GM23248 (cell line): ENCODE measurements at regions not wholly inside any gene's neighbourhood (a gene's known extent, or its start where the extent isn't known, plus 50 kb on each side); places are given as distances from the start of the nearest gene placed in this dataset.

Experiments used
- DNase-seq: peaks from one replicate; pipeline ENCODE4 v3.0.0-alpha.2; 2015
- H2AFZ ChIP-seq: fragments of 200-600 bp; sonication (generic); 2 replicates; pipeline ENCODE4 v1.6.1; 2016; ENCODE audit warnings: antibody characterized with exemption
- H3F3A ChIP-seq: fragments of 200-600 bp; sonication (generic); 2 replicates; pipeline ENCODE4 v1.6.1; 2016; ENCODE audit warnings: mild to moderate bottlenecking, antibody characterized with exemption, mixed run types; ENCODE audit not compliant: insufficient read depth
- H3K27ac ChIP-seq: fragments of 200-600 bp; sonication (generic); 2 replicates; pipeline ENCODE4 v1.5.1; 2016; ENCODE audit warnings: mild to moderate bottlenecking
- H3K27me3 ChIP-seq: fragments of 200-600 bp; sonication (generic); replicated peaks from 2 replicates; pipeline ENCODE4 v1.6.1; 2016; ENCODE audit warnings: mild to moderate bottlenecking; ENCODE audit not compliant: insufficient read depth
- H3K36me3 ChIP-seq: fragments of 200-600 bp; sonication (generic); 2 replicates; pipeline ENCODE4 v1.6.1; 2016; ENCODE audit warnings: low read depth, mild to moderate bottlenecking
- H3K4me1 ChIP-seq: fragments of 200-600 bp; sonication (generic); 2 replicates; pipeline ENCODE4 v1.6.1; 2016; ENCODE audit warnings: mild to moderate bottlenecking; ENCODE audit not compliant: insufficient read depth
- H3K4me2 ChIP-seq: fragments of 200-600 bp; sonication (generic); one replicate; pipeline ENCODE4 v1.6.1; 2016; ENCODE audit warnings: mild to moderate bottlenecking; ENCODE audit not compliant: unreplicated experiment
- H3K4me3 ChIP-seq: fragments of 200-600 bp; sonication (generic); 2 replicates; pipeline ENCODE4 v1.5.1; 2016; ENCODE audit warnings: mild to moderate bottlenecking
- H3K79me2 ChIP-seq: fragments of 200-600 bp; sonication (generic); 2 replicates; pipeline ENCODE4 v1.6.1; 2016; ENCODE audit warnings: mild to moderate bottlenecking; ENCODE audit not compliant: insufficient read depth
- H3K9ac ChIP-seq: fragments of 200-600 bp; sonication (generic); 2 replicates; pipeline ENCODE4 v1.6.1; 2016; ENCODE audit warnings: mild to moderate bottlenecking
- H3K9me2 ChIP-seq: fragments of 200-600 bp; sonication (generic); 2 replicates; pipeline ENCODE4 v1.6.1; 2016; ENCODE audit warnings: mixed run types, mild to moderate bottlenecking, moderate library complexity; ENCODE audit not compliant: insufficient read depth
- H3K9me3 ChIP-seq: fragments of 200-600 bp; sonication (generic); one replicate; pipeline ENCODE4 v1.6.1; 2017; ENCODE audit warnings: low read depth
- H4K20me1 ChIP-seq: fragments of 200-600 bp; sonication (generic); 2 replicates; pipeline ENCODE4 v1.6.0; 2016; ENCODE audit not compliant: insufficient read depth
- EZH2 ChIP-seq: fragments of 200-600 bp; sonication (generic); IDR thresholded peaks from 2 replicates; pipeline ENCODE4 v1.6.1; 2018; ENCODE audit warnings: antibody characterized with exemption, mild to moderate bottlenecking; ENCODE audit not compliant: insufficient read depth, poor library complexity, severe bottlenecking
- EZH2phosphoT487 ChIP-seq: fragments of 200-600 bp; sonication (generic); IDR thresholded peaks from 2 replicates; pipeline ENCODE4 v1.6.1; 2018; ENCODE audit warnings: antibody characterized with exemption, moderate library complexity, mild to moderate bottlenecking, low read depth; ENCODE audit not compliant: insufficient read depth
- WGBS, 2 experiments: methylation state at CpG; one replicate each; pipeline ENCODE4 v1.1.6; 2015 to 2017; ENCODE audit warnings: low lambda C conversion rate in 2 of 2, low coverage in 1 of 2; ENCODE audit errors: missing lambda C conversion rate in 2 of 2; 5-methylcytosine and 5-hydroxymethylcytosine counted together
- in situ Hi-C: fragments of 300-500 bp; cut with MboI; formaldehyde crosslinking; loops from 2 replicates; pipeline ENCODE4 v1.15.0; 2020

DNA sequence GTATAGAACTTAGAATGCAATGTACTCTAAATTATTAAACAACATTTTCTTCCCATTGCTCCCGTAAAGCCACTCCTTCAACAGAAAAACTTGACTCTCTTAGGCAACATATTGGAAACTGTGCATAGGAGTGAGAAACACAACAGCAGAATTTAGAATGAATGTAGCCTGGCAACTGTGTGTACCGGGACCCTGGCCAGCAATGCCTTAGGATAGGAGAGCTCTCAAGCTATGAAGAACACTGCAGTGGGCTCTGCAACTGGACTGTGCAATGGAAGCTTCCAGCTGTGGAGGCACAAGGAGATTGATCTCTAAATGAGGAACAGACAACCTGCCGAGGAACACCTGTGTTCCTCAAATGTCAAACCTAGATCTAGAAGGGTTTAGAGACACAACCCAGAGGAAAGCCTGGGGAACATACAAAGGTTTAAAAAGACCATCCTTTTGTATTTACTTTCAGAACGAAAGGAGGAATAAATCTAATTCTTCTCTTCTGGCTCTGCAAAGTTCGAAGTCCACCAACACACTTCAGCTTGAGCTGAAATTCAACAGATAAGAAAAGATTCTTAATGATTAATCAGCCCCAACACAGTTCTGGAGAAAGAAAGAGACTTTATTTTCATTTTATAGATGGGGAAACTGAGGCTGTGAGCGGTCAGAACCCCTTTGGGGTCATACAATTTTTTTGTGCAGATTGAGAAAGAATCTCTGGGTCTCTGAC lies 51.5 kb upstream of the ARL15 start:
- H3K36me3 ChIP-seq = no peaks in the 10 kb centered on the region
- DNase-seq = peak; percentile 61
- H2AFZ ChIP-seq = no peak overlapping the region
- WGBS, 2 experiments = 31 to 34% methylated on average over 6 of the region's 6 CpGs
- in situ Hi-C loops = no loop called here
- peaks cover 44% of the 10 kb centered on the region for H3F3A ChIP-seq
- peaks cover 58% of the 10 kb centered on the region for H3K4me1 ChIP-seq
- no peaks in the 10 kb centered on the region for H3K79me2 ChIP-seq
- no peaks in the 10 kb centered on the region for H3K9me2 ChIP-seq
- H3K9ac ChIP-seq = no peak overlapping the region
- H3K27ac ChIP-seq = peak overlapping the region; percentile 26
- no peaks in the 10 kb centered on the region for H4K20me1 ChIP-seq
- no peak overlapping the region for H3K4me3 ChIP-seq
- no peaks in the 10 kb centered on the region for H3K9me3 ChIP-seq
- H3K4me2 ChIP-seq = peak overlapping the region; percentile 62
- no peak for TF ChIP-seq EZH2phosphoT487
- TF ChIP-seq EZH2 = no peak
- H3K27me3 ChIP-seq = no peaks in the 10 kb centered on the region

GRCh38 chr5:54360925-54361662 lies 50.7 kb upstream of the ARL15 start:
- Histone ChIP-seq H3K4me1 (peaks cover 58% of the 10 kb centered on the region), H3K9me2 (no peaks in the 10 kb centered on the region), H3F3A (peaks cover 44% of the 10 kb centered on the region), H4K20me1 (no peaks in the 10 kb centered on the region), H3K9ac (0 out of 2 replicates have a peak overlapping the region, but pooled peaks have one; percentile 9), H3K4me3 (peak overlapping the region; percentile 7; the same call in 1 of the 2 replicates), H3K4me2 (peak overlapping the region; percentile 62), H3K9me3 (no peaks in the 10 kb centered on the region), H3K27ac (peak overlapping the region; percentile 26), H2AFZ (no peak overlapping the region), H3K36me3 (no peaks in the 10 kb centered on the region), H3K27me3 (no peaks in the 10 kb centered on the region), H3K79me2 (no peaks in the 10 kb centered on the region)
- peak; percentile 63 for DNase-seq
- WGBS, 2 experiments = 40 to 46% methylated on average over 2 of the region's 2 CpGs
- TF ChIP-seq EZH2 = no peak
- no peak for TF ChIP-seq EZH2phosphoT487
- in situ Hi-C loops = no loop called here
